ENCODE measurements at regions not wholly inside any gene's neighbourhood (a gene's known extent, or its start where the extent isn't known, plus 50 kb on each side); places are given as distances from the start of the nearest gene placed in this dataset.

DNA sequence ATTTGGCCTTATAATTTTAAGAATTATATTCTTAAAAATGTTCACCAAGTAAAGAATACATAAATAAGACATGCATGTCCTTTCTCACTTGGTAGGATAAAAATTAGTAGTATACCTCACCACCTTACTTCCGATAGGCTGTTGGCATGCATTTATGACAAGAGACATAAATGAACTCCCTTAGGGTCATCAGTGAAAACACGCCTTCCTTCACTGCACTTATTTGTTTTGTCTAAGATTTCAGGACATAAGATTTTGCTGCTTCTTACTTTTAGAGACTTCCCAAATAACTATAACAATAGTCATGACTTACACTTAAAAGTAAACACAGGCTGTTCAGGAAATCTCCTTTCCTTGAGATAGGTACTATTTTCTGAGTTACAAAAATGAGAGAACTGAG, 661.3 kb upstream of the CNTNAP5 start (continued):
- TF ChIP-seq, protein P1, sequence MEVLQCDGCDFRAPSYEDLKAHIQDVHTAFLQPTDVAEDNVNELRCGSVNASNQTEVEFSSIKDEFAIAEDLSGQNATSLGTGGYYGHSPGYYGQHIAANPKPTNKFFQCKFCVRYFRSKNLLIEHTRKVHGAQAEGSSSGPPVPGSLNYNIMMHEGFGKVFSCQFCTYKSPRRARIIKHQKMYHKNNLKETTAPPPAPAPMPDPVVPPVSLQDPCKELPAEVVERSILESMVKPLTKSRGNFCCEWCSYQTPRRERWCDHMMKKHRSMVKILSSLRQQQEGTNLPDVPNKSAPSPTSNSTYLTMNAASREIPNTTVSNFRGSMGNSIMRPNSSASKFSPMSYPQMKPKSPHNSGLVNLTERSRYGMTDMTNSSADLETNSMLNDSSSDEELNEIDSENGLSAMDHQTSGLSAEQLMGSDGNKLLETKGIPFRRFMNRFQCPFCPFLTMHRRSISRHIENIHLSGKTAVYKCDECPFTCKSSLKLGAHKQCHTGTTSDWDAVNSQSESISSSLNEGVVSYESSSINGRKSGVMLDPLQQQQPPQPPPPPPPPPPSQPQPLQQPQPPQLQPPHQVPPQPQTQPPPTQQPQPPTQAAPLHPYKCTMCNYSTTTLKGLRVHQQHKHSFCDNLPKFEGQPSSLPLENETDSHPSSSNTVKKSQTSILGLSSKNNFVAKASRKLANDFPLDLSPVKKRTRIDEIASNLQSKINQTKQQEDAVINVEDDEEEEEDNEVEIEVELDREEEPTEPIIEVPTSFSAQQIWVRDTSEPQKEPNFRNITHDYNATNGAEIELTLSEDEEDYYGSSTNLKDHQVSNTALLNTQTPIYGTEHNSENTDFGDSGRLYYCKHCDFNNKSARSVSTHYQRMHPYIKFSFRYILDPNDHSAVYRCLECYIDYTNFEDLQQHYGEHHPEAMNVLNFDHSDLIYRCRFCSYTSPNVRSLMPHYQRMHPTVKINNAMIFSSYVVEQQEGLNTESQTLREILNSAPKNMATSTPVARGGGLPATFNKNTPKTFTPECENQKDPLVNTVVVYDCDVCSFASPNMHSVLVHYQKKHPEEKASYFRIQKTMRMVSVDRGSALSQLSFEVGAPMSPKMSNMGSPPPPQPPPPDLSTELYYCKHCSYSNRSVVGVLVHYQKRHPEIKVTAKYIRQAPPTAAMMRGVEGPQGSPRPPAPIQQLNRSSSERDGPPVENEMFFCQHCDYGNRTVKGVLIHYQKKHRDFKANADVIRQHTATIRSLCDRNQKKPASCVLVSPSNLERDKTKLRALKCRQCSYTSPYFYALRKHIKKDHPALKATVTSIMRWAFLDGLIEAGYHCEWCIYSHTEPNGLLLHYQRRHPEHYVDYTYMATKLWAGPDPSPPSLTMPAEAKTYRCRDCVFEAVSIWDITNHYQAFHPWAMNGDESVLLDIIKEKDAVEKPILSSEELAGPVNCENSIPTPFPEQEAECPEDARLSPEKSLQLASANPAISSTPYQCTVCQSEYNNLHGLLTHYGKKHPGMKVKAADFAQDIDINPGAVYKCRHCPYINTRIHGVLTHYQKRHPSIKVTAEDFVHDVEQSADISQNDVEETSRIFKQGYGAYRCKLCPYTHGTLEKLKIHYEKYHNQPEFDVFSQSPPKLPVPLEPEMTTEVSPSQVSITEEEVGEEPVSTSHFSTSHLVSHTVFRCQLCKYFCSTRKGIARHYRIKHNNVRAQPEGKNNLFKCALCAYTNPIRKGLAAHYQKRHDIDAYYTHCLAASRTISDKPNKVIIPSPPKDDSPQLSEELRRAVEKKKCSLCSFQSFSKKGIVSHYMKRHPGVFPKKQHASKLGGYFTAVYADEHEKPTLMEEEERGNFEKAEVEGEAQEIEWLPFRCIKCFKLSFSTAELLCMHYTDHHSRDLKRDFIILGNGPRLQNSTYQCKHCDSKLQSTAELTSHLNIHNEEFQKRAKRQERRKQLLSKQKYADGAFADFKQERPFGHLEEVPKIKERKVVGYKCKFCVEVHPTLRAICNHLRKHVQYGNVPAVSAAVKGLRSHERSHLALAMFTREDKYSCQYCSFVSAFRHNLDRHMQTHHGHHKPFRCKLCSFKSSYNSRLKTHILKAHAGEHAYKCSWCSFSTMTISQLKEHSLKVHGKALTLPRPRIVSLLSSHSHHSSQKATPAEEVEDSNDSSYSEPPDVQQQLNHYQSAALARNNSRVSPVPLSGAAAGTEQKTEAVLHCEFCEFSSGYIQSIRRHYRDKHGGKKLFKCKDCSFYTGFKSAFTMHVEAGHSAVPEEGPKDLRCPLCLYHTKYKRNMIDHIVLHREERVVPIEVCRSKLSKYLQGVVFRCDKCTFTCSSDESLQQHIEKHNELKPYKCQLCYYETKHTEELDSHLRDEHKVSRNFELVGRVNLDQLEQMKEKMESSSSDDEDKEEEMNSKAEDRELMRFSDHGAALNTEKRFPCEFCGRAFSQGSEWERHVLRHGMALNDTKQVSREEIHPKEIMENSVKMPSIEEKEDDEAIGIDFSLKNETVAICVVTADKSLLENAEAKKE (CRISPR knock-in tag; IDR thresholded peaks at IDR 0.05) = no peak
- no peak for TF ChIP-seq NANOG (IDR thresholded peaks at IDR 0.05; ENCODE audit: borderline replicate concordance)
- TF ChIP-seq CREB1 (CRISPR knock-in tag; IDR thresholded peaks at IDR 0.05; ENCODE audit: low read depth) = no peak
- no peak for TF ChIP-seq EZH2phosphoT487 (IDR thresholded peaks at IDR 0.05; ENCODE audit: unreplicated experiment)
- TF ChIP-seq ZNF114 (CRISPR knock-in tag; IDR thresholded peaks at IDR 0.05) = no peak
- no peak for TF ChIP-seq ZNF331 (CRISPR knock-in tag; IDR thresholded peaks at IDR 0.05; ENCODE audit: low read depth)
- TF ChIP-seq STAT1 (IDR thresholded peaks at IDR 0.05; ENCODE audit: unreplicated experiment) = no peak
- no peak for TF ChIP-seq JUNB (IDR thresholded peaks at IDR 0.05; ENCODE audit: unreplicated experiment)
- TF ChIP-seq EZH2 (IDR thresholded peaks at IDR 0.05; ENCODE audit: low read depth, unreplicated experiment) = no peak
- TF ChIP-seq, protein P2, sequence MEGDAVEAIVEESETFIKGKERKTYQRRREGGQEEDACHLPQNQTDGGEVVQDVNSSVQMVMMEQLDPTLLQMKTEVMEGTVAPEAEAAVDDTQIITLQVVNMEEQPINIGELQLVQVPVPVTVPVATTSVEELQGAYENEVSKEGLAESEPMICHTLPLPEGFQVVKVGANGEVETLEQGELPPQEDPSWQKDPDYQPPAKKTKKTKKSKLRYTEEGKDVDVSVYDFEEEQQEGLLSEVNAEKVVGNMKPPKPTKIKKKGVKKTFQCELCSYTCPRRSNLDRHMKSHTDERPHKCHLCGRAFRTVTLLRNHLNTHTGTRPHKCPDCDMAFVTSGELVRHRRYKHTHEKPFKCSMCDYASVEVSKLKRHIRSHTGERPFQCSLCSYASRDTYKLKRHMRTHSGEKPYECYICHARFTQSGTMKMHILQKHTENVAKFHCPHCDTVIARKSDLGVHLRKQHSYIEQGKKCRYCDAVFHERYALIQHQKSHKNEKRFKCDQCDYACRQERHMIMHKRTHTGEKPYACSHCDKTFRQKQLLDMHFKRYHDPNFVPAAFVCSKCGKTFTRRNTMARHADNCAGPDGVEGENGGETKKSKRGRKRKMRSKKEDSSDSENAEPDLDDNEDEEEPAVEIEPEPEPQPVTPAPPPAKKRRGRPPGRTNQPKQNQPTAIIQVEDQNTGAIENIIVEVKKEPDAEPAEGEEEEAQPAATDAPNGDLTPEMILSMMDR (conservative IDR thresholded peaks at IDR 0.05; ENCODE audit: low read depth in 2 of 2) = no peak
- TF ChIP-seq, protein P3, sequence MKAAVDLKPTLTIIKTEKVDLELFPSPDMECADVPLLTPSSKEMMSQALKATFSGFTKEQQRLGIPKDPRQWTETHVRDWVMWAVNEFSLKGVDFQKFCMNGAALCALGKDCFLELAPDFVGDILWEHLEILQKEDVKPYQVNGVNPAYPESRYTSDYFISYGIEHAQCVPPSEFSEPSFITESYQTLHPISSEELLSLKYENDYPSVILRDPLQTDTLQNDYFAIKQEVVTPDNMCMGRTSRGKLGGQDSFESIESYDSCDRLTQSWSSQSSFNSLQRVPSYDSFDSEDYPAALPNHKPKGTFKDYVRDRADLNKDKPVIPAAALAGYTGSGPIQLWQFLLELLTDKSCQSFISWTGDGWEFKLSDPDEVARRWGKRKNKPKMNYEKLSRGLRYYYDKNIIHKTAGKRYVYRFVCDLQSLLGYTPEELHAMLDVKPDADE (IDR thresholded peaks at IDR 0.05) = no peak

All from GM23338 (cell line).